MM.1S (cell line): ENCODE measurements at regions not wholly inside any gene's neighbourhood (a gene's known extent, or its start where the extent isn't known, plus 50 kb on each side); places are given as distances from the start of the nearest gene placed in this dataset.

Source experiments
- DNase-seq: peaks from one replicate; pipeline ENCODE4 v3.0.0-alpha.2; 2015
- H2AFZ ChIP-seq: fragments of 300-600 bp; sonication (generic); 2 replicates; pipeline ENCODE4 v1.6.0; 2016; ENCODE audit warnings: antibody characterized with exemption, low read length
- H3F3A ChIP-seq: fragments of 300-600 bp; sonication (generic); 2 replicates; pipeline ENCODE4 v1.6.1; 2016; ENCODE audit warnings: mild to moderate bottlenecking, antibody characterized with exemption, low read length, moderate library complexity, mixed read lengths; ENCODE audit not compliant: insufficient read depth
- H3K27ac ChIP-seq: fragments of 300-600 bp; sonication (generic); 2 replicates; pipeline ENCODE4 v1.5.1; 2016; ENCODE audit warnings: mild to moderate bottlenecking, low read length
- H3K27me3 ChIP-seq: fragments of 300-600 bp; sonication (generic); replicated peaks from 2 replicates; pipeline ENCODE4 v1.6.0; 2016; ENCODE audit warnings: low read length; ENCODE audit not compliant: insufficient read depth
- H3K36me3 ChIP-seq: fragments of 300-600 bp; sonication (generic); replicated peaks from 2 replicates; pipeline ENCODE4 v1.6.1; 2016; ENCODE audit warnings: mild to moderate bottlenecking, low read length, mixed read lengths; ENCODE audit not compliant: insufficient read depth
- H3K4me1 ChIP-seq: fragments of 300-600 bp; sonication (generic); 2 replicates; pipeline ENCODE4 v1.6.1; 2016; ENCODE audit warnings: low read length, mixed read lengths
- H3K4me2 ChIP-seq: fragments of 300-600 bp; sonication (generic); 2 replicates; pipeline ENCODE4 v1.6.0; 2016; ENCODE audit warnings: low read depth, low read length
- H3K4me3 ChIP-seq: fragments of 300-600 bp; sonication (generic); 2 replicates; pipeline ENCODE4 v1.5.1; 2016; ENCODE audit warnings: low read length, mixed read lengths
- H3K79me2 ChIP-seq: fragments of 300-600 bp; sonication (generic); 2 replicates; pipeline ENCODE4 v1.6.1; 2016; ENCODE audit warnings: mixed run types, low read length, mixed read lengths
- H3K9ac ChIP-seq: fragments of 300-600 bp; sonication (generic); 2 replicates; pipeline ENCODE4 v1.6.1; 2016; ENCODE audit warnings: low read length, mixed read lengths
- H3K9me2 ChIP-seq: fragments of 300-600 bp; sonication (generic); replicated peaks from 2 replicates; pipeline ENCODE4 v1.6.1; 2016; ENCODE audit warnings: mild to moderate bottlenecking, low read length, mixed read lengths; ENCODE audit not compliant: insufficient read depth
- H3K9me3 ChIP-seq: fragments of 300-600 bp; sonication (generic); replicated peaks from 2 replicates; pipeline ENCODE4 v1.6.1; 2016; ENCODE audit warnings: mild to moderate bottlenecking, low read length, mixed read lengths; ENCODE audit not compliant: insufficient read depth
- H4K20me1 ChIP-seq: fragments of 300-600 bp; sonication (generic); 2 replicates; pipeline ENCODE4 v1.6.1; 2016; ENCODE audit warnings: mild to moderate bottlenecking, low read length, moderate library complexity, mixed read lengths; ENCODE audit not compliant: insufficient read depth
- EZH2 ChIP-seq: fragments of 300-600 bp; sonication (generic); optimal IDR thresholded peaks from 2 replicates; pipeline ENCODE3; 2017; ENCODE audit warnings: low read depth, mild to moderate bottlenecking, antibody characterized with exemption, low read length, mixed read lengths
- EZH2phosphoT487 ChIP-seq: fragments of 300-600 bp; sonication (generic); IDR thresholded peaks from 2 replicates; pipeline ENCODE4 v1.6.1; 2018; ENCODE audit warnings: antibody characterized with exemption, low read length
- TF ChIP-seq, protein P1 (sequence below): fragments of 300-600 bp; sonication (generic); IDR thresholded peaks from 2 replicates; pipeline ENCODE4 v1.5.1; 2016; ENCODE audit warnings: antibody characterized with exemption, low read length, mixed read lengths

DNA sequence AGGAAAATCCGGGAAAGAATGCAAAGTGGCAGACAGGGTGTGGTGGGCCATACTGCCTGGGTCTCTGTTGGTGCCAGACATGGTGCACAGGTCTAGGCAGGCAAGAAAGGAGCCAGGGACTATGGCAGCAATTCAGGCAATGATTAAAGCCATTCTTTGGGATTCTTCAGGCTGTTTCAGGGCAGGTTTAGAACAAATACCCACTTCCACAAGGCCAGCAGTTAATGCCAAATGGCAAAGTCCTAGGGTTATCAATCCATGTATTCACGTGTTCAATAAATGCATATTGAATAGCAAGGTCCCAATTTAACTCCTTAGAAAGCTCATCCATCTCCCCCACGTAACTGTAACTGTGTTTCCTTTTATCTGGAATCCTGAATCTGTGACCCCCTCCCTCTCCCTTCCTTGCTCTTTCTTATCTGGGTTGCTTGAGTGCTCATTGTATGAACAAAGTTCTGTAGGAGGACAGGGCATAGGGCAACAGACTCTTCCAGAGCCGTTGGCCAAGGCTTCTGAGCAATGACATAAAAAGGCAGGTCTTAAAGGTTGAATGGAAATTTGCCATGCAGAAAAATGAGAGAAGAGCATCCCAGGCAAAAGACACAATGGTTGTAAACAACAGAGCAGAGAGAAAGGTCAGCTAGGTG, 146.8 kb upstream of the KLHL29 start:
- H3K27ac ChIP-seq: no peak overlapping the region
- no peaks in the 10 kb centered on the region for H4K20me1 ChIP-seq
- no peaks in the 10 kb centered on the region for H3K36me3 ChIP-seq
- H3K9me3 ChIP-seq: no peaks in the 10 kb centered on the region
- H3K9me2 ChIP-seq: no peaks in the 10 kb centered on the region
- no peaks in the 10 kb centered on the region for H3K27me3 ChIP-seq
- H3K4me2 ChIP-seq: no peak overlapping the region
- H2AFZ ChIP-seq: no peak overlapping the region
- TF ChIP-seq EZH2: no peak
- TF ChIP-seq EZH2phosphoT487: no peak
- TF ChIP-seq, protein P1, sequence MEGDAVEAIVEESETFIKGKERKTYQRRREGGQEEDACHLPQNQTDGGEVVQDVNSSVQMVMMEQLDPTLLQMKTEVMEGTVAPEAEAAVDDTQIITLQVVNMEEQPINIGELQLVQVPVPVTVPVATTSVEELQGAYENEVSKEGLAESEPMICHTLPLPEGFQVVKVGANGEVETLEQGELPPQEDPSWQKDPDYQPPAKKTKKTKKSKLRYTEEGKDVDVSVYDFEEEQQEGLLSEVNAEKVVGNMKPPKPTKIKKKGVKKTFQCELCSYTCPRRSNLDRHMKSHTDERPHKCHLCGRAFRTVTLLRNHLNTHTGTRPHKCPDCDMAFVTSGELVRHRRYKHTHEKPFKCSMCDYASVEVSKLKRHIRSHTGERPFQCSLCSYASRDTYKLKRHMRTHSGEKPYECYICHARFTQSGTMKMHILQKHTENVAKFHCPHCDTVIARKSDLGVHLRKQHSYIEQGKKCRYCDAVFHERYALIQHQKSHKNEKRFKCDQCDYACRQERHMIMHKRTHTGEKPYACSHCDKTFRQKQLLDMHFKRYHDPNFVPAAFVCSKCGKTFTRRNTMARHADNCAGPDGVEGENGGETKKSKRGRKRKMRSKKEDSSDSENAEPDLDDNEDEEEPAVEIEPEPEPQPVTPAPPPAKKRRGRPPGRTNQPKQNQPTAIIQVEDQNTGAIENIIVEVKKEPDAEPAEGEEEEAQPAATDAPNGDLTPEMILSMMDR: no peak
- no peaks in the 10 kb centered on the region for H3K79me2 ChIP-seq
- no peak overlapping the region for H3K9ac ChIP-seq
- H3F3A ChIP-seq: no peaks in the 10 kb centered on the region
- no peak overlapping the region for H3K4me3 ChIP-seq
- no peaks in the 10 kb centered on the region for H3K4me1 ChIP-seq
- no peak for DNase-seq

DNA sequence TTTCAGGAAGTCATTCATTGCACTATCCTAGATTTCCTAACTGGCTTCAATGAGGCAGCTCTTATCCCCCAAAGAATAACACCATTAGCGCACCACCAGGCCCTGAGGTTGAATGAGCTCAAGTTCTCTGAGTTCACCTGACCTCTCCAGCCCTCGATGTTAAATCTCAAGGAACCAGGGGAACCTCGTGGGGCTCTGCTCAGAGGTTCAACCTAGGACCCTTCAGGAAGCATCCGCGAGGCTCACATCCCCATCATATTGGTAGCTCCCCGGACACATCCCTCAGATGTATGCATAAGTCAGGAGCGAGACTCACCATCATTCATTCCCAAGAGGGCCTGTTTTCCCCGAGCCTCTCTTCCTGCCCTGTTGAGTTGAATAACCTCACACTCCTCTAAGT, 145.6 kb upstream of the KLHL29 start:
- H2AFZ ChIP-seq: no peak overlapping the region
- H3K27me3 ChIP-seq: no peaks in the 10 kb centered on the region
- no peaks in the 10 kb centered on the region for H3F3A ChIP-seq
- no peaks in the 10 kb centered on the region for H3K79me2 ChIP-seq
- H4K20me1 ChIP-seq: no peaks in the 10 kb centered on the region
- no peak for DNase-seq
- H3K4me3 ChIP-seq: no peak overlapping the region
- no peak overlapping the region for H3K9ac ChIP-seq
- no peak overlapping the region for H3K27ac ChIP-seq
- no peaks in the 10 kb centered on the region for H3K4me1 ChIP-seq
- H3K9me3 ChIP-seq: no peaks in the 10 kb centered on the region
- H3K36me3 ChIP-seq: no peaks in the 10 kb centered on the region
- no peaks in the 10 kb centered on the region for H3K9me2 ChIP-seq
- H3K4me2 ChIP-seq: no peak overlapping the region
- TF ChIP-seq EZH2phosphoT487: no peak

DNA sequence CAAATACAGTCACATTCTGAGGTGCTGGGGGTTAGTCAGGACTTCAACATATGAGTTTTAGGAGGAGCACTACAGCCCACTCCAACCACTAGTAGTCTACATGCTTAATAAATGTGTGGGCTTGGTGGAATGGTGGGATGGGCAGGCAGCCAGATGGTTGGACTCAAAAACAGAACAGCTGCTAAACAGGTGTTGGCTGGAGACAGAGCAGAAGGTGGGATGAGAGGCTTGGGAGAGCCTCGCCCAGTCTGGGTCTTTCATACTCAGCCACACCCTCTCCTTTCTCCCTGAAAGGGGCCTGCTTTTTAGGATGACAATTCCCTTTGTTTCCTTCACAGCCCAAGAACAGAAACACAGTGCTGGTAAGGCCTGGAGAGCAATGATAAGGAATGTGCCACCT, 143.9 kb upstream of the KLHL29 start:
- Histone ChIP-seq H3K79me2 (no peaks in the 10 kb centered on the region), H3K4me3 (no peak overlapping the region), H3K4me2 (no peak overlapping the region), H2AFZ (no peak overlapping the region), H3K9me3 (no peaks in the 10 kb centered on the region), H3K9me2 (no peaks in the 10 kb centered on the region), H4K20me1 (no peaks in the 10 kb centered on the region), H3K9ac (no peak overlapping the region), H3K36me3 (no peaks in the 10 kb centered on the region), H3F3A (no peaks in the 10 kb centered on the region), H3K4me1 (no peaks in the 10 kb centered on the region), H3K27ac (no peak overlapping the region), H3K27me3 (no peaks in the 10 kb centered on the region)
- no peak for TF ChIP-seq EZH2phosphoT487
- TF ChIP-seq EZH2: no peak
- TF ChIP-seq, protein P1: no peak
- no peak for DNase-seq

DNA sequence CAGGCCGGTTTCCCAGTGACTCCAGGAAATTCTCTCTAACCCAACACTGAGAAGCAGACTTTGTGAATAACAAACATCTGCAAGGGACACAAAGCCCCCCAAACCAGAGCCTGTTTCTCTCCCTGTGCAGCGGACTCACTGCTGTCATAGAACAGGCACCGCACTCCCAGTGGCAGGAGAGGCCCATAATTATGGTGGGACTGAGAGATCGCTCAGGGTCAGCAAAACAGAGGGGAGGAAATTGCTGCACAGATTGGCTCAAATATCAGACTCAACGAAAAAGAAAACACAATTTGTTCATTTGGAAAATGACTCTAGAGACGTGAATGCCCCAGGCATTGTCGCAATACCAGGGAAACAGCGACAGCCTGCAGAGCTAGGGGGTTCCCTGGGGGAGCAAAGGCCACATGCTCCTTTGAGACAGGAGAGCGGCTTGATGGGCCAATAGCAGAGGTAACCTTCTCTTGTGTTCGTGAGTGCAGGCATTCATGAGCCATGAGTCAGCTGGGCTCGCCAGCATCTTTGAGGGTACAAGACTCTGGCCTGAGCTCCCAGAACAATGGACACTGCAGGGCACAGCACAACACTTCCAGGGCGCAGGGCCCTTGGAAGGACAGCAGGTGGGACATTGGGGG, 143.3 kb upstream of the KLHL29 start:
- TF ChIP-seq EZH2 (no peak), EZH2phosphoT487 (no peak)
- TF ChIP-seq, protein P1: no peak
- Histone ChIP-seq H3K9me2 (no peaks in the 10 kb centered on the region), H3K27me3 (no peaks in the 10 kb centered on the region), H3K4me1 (no peaks in the 10 kb centered on the region), H3K36me3 (no peaks in the 10 kb centered on the region), H3K9ac (no peak overlapping the region), H3K79me2 (no peaks in the 10 kb centered on the region), H4K20me1 (no peaks in the 10 kb centered on the region), H3K4me3 (no peak overlapping the region), H3K4me2 (no peak overlapping the region), H2AFZ (no peak overlapping the region), H3K27ac (no peak overlapping the region), H3K9me3 (no peaks in the 10 kb centered on the region), H3F3A (no peaks in the 10 kb centered on the region)
- no peak for DNase-seq
